HG02840 (cell line): ENCODE measurements at regions not wholly inside any gene's neighbourhood (a gene's known extent, or its start where the extent isn't known, plus 50 kb on each side); places are given as distances from the start of the nearest gene placed in this dataset.

ENCODE experiments used
- ATAC-seq: cut with Tn5 transposase; IDR thresholded peaks from one replicate; pipeline ENCODE4 v1.9.1; 2021; ENCODE audit warnings: mild to moderate bottlenecking, moderate library complexity, moderate number of reproducible peaks; ENCODE audit not compliant: unreplicated experiment, low FRiP score

DNA sequence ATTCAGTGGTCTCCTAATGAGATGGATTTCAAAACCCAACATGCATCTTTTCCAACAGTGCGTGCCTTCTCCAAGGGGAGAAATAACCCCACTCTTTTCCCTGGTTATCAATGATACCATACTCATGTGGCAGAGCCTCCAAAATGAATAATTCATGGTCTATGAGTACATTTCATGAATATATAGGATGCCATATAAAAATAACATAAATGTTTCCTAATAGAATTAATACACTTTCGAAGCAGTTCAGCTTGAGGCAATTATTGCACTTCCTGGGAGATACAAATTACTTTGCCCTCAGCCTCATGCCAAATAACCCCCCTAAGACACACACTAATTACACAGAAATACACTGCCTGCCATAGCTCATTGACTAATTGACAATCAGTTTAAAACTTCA lies 318.6 kb downstream of the ZSWIM6 start:
- no peak for ATAC-seq

DNA sequence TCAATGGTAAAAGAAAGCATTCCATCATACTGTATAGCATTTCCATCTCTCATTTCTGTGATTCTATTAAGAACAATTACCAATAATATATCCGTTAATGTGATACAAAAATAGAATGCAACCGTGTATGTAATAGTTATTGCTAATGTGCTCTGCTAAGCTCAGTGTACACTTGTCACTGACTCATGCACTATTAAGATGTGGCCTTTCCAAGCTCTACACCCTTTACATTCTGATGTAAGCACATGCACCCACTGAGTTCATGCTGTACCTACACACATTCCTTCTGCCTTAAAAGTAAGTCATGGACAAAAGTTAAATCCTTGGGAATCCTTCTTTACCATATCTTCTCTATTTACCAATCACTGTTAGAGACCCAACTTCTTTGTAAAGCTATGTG lies 319.1 kb downstream of the ZSWIM6 start:
- ATAC-seq = no peak

DNA sequence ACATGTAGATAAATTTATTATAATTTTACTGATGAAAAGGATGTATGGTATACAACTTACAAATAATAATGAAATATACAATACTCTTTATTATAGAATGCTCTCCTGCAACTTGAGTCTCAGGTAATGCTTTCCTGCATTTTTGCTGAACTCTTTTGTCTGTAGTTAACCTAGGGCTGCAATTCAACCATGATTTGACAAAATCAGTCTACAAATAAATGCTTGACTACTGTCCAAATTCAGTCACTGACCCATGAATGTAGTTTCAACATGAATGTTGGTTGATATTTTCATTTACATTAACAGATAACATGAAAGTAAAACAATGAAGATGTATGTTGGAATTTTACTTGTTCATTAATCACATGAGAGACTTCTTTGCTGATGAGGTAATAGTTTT lies 320.9 kb downstream of the ZSWIM6 start:
- no peak for ATAC-seq

DNA sequence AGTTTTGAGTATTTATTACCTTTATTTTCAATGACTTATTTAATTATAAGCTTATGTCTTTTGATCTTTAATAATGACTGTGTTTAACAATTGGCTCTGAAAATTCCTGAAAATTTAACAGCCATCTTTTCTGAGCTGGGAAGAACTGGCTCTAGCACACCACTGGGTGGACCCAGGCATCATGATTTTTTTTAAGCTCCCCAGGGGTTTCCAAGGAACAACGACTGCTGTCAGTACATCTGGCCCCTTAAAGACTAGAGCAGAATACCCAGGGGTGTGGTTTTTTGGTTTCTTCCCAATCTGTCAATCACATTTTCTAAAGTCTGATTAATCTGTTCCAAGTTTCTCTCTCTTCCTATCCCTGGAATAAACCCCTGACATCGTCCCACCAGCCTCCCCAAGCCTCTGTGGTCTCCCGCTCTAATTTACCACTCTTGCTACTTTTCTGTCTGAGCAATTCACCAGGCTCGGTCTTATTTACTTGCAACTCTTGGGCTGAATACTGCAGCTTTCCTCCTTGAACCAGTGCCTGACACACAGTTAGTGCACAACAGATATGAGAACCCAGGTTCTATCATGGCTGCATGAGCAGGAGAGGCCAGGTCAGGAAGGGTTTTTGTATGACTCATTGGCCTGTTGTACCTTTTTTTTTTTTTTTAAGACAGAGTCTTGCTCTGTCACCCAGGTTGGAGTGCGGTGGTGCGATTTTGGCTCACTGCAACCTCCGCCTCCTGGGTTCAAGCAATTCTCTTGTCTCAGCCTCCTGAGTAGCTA lies 321.9 kb downstream of the ZSWIM6 start:
- ATAC-seq = no peak

DNA sequence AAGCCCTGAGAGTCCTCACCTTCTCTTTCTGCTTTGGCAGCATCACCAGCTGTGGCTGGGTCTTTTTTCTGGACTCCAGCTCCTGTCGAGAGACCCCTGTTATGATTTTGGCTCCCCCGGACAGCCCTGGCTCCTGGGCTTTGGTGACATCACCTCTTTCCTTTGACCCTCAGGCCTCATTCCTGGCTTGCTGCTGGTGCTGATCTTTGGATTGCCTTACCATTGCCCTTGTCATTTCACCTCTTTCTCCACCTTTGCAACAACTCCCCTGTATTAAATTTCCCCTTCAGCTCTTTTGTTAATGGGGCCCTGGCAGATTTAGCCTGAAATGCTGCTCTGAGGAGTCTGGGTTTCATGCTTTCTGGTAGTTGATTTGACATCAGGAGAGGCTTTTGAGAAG lies 322.8 kb downstream of the ZSWIM6 start:
- no peak for ATAC-seq

DNA sequence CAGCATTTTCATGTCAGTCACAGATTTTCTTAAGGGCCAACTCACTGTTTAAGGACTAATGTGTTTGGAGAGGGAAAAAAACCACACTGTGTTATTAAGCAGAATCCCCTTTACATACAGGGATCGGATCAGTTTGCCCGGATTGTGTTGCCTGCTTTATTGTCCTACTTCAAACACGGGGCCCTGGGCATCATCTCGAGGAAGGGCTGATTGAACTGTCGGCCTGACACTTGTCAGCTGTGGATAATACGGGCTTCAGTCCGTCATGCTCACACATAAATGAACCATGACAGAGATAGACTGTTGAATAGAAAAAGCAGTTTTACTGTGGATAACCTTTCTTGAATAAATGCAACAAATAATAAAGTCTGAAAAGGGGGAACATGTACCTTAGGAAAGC lies 325.0 kb downstream of the ZSWIM6 start:
- ATAC-seq = no peak

DNA sequence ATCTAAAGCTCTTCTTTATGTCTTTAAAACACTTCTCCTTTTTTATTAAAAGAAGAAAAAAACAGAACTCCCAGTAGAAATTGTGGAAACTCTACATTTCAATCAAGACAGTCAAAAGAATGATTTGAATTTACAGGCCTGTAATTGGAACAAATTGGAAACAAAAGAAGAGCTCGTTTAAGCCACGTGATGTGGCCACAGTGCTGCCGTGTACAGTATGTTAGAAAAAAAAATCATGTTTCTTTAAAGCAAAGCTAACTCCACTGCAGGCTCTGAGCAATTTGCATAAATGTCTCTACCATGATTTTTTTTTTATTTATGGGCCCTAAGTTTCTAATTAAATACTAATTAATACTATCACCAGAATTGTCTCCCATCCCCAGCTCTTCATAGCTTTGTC lies 325.6 kb downstream of the ZSWIM6 start:
- ATAC-seq = no peak

DNA sequence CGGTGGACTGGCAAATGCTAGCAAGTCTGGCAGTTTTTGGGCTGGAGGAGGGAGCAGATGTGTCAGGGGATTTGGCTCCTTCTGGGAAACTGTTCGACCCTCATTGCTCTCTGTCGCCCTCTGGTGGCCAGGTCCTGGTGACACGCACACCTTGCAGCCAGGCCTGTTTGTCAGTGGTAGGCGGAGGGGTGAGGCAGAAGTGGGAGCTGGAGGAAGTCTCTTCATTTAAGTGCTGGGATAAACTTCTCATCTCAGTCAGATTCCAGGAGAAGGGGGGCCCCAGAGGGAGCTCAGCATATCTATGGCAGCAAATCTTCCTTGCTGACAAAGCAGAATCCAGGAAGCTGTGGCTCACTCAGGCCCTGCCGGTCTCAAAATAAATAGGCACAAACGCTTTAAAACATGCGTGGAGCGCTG lies 326.5 kb downstream of the ZSWIM6 start:
- no peak for ATAC-seq

DNA sequence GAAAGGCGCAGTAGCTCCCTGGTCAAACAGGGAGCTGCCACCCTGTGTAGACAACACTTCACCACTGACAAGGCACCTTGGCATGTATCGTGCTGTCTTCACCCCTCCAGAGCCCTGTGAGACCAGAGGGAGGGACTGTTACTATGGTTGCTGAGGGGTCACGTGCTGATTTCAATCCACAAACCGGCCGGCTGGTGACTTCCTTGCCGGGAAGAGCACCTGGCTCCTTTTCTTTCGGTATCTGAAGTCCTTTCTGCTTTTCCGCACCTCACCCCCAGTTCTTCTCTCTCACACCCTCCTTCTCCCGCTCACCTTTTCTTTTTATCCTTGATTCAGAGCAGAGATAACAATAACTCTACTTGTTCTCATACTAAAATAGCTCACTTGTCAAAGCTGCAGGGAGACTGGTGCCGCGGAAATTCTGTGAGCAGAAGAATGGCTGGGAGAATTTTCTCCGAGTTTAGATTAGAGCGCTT lies 327.2 kb downstream of the ZSWIM6 start:
- ATAC-seq = no peak

DNA sequence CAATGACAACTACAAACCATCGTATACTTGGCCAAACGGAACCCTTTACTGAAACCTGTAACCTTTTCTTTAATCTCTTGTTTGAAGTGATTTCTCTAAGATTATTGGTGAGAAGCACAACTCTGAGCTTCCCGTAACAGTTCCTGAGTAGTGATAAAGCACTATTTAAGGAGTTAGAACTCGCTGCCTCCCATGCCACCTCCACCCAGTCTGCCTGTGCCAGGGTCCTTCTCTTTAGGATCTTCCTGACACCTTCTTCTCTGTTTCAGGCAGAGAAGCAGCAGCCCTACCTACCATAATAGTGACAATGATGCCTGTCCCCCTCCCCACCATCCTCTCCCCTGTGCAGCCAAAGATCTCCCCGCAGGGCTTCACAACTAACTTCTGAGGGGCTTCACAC lies 330.6 kb downstream of the ZSWIM6 start:
- no peak for ATAC-seq

DNA sequence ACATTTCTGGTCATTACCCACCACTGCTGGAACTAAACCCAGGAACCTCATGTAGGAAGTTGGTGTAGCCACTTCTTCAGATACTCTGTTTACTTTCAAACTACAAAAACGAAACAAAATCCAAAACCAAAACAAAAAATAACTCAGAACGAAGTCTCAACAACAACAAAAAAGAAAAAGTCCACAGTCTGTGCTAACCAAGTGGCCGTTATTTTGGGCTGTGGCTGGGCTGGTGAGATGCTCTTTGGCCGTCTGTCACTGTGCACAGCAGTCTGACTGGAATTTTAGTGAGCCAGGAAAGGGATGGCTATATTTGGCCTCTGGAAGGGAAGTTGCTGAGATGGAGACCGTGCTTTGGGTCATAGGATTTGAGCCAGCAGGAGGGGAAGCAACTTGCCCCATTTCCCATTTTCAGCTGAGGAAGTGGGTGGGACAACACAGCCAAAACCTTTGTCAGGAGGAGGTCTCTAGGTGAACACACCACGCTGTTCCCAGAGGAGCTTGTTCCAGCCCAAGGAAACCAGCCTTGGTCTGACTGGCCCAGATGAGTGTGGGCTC lies 334.1 kb downstream of the ZSWIM6 start:
- ATAC-seq = no peak

DNA sequence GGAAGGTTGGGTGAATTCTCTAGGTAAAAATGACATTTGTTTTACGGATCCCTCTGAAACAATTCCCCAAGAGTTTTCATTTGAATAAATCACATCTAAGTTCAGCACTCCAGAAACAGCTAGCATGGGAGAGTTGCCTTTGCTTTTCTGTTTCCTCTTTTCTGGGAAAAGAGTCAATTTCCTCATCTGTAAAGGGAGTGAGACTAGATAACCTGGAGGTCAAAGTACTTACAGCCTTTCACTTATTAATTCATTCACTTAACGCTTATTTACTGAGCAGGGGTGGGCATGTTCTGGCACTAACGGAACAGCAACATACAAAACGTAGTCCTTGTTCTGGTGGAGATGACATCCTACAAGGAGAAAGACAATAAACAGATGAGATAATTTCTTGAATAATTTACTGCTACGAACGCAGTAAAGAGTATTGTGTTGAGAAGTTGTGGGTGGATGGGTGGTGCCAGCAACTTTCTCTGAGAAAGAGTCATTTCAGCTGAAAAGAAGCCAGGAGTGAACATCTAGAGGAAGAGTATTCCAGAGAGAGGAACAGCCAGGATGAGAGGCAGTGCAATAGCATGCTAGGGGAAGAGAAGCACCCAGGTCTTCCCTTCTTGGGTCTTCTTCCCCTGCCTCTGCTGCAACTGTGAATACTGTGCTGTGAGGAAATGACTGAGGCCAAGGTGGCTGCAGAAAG lies 335.6 kb downstream of the ZSWIM6 start:
- no peak for ATAC-seq

DNA sequence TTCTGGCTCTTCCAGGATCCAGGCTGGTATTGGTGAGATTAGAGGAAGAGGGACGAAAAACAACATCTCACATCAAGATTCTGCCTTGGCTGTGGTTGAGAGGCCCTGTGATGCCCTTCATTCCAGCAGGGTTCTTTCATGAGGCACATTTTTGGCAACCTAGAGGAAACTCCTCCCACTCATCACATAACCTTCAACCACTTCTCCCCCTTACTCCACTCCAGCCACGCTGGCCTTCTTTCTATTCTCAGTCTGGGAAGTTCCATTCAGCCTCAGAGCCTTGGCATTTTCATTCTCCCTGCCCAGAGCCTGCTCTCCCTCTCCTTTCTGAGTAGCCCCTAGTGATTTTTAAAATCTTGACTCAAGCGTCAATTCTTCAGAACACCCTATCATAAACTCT lies 337.5 kb downstream of the ZSWIM6 start:
- ATAC-seq = no peak

DNA sequence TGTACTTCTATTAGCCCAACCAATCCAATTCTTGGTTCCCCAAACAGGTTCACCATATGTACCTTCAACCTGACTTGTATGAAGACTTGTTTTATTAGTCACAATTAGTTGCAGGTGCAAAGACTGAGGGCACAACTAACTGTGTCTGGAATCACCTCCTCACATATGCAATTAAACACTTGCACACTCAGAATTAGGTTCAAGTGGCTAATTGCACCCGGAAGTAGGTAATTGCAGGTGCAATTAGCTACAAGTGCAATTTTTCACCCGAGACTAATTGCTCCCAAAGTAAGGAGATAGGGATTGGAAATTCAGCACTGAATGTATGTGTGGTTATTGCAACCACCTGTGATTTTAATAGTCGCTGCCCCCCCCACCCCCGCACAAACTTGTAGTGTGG lies 338.9 kb downstream of the ZSWIM6 start:
- ATAC-seq = no peak

DNA sequence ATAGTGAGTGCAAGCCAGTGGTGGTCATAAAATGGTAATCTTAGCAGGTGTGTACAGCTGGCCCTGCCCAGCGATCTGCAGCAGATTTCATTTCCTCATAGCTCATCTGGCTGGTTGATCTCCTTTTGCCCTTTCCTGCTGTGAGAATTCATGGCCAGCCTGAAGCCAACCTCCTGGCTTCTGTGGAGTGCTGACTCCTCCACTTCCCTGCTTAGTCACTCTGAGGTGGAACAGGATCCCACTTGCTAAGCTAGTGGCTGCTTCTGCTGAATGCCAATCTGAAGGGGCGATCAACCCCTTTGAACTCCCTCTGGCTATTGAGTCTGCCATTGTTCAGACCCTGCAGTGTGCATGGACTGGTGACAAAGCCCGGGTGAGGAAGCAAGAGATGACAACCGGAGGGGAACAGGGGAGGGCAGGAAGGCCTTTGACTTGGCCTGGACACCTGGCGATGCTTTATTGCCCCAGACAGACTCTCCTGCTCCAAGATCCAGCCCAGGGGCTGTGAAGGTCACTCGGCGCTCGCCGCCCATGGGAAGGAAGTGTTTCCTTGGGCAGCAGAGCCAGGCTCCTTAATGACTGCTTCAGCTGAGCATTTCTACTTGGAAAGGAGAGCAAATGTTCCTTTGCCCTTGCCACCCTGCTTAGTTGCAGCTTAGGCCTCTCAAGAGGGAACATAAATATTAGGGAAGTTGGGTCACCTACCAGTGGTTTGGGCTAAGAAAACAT lies 341.1 kb downstream of the ZSWIM6 start:
- no peak for ATAC-seq

DNA sequence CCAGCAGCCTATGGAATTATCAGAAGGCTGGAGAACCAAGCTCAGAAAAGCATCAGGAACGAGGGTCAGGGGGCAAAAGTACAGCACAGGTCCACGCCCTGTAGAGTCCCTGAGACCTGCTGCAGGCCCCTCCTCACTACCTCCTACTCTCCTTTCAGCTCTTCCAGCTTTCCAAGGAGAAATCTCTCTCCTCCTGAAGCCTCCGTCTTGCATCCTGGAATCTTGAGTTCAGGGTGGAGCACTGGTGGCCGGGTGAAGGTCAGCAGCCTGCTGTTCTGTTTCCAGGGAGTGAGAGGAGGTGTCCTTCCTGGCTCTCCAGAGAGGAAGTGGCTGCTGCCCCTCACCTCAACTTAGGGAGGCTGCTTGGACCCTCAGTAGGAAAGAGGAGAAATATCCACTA lies 342.3 kb downstream of the ZSWIM6 start:
- ATAC-seq = no peak

DNA sequence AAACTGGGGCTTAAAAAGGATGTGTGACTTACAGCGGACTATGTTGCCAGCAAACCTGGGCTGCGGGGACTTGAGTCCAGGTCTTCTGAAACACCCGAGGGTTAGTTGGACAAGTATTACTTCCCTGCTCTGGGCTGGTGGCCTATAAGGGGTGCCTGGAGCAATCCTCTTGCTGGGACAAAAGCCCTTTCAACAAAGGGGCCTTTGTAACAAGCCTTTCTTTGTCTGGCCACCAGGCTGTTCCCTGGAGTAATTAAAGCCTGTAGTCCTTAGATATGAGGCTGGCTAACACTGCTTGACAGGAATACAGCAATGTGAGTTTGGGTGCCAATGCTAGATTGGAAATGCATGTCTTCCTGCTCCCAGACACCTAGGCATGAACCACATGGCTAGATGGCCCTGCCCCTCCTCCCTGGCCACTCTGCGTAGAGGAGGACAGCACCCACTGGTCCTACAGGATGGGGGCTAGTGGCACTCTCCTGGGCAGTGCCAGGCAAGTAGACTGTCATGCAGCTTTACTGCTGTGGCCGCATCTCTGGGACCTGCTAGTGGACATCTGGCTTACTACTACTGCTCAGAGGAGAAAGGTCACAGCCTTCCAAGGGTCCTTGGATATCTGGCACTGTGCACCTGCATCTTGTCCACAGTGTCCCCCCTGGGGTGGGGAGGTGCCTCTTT lies 343.1 kb downstream of the ZSWIM6 start:
- no peak for ATAC-seq

DNA sequence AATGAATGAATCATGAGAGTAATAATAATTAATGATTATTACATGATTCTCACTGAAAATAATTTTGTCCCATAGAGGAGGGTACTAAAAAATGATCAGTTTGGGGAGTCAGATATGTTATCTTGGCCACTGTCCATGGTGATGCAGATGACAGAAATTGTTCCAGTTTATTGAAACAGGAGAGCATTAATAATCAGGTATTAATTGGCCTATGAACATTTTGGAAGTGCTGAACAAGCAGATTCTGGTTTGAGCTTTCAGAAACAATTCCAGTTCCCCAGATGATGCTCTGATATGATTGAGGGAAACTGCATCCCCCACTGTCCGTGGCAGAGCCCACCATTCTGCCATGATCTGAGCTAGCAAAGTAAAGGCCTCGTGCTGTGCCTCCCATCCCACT lies 345.2 kb downstream of the ZSWIM6 start:
- ATAC-seq = no peak

DNA sequence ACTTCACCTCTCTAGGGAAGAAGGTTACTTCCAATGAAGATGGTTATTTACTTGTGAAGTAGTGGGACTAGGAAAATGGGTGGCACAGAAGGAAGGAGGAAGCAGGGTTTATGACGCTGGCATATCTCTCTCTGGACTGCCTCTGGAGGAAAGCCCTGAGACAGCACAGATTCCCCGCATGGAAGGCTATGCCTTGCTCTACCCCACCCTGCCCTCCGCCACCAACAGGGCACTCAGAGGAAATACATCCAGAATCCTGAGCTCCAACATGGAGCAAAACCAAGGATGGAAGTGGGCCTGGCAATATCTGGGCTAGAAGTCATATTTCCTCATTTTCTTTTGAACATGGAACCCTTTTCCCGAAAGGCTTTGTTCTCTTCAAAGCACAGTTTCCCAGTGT lies 346.9 kb downstream of the ZSWIM6 start:
- ATAC-seq = no peak

DNA sequence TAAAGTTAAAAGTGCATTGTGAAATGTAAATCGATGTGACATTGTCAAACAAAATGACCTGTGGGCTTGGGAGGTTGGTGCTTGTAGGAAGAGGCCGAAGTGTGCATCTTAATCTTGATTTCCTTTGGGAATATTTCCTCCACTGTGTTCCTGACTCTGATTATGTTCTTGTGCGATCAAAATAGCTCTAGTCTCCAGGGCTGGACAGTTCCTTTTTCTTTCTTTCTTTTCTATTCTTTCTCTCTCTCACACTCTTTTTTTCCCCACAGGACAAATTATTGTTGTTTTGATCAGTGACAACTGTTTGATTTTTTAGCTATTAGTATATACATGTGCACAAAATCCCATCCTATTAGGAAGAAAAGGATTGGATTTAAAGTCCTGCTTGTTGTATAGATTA lies 347.5 kb downstream of the ZSWIM6 start:
- ATAC-seq = no peak

DNA sequence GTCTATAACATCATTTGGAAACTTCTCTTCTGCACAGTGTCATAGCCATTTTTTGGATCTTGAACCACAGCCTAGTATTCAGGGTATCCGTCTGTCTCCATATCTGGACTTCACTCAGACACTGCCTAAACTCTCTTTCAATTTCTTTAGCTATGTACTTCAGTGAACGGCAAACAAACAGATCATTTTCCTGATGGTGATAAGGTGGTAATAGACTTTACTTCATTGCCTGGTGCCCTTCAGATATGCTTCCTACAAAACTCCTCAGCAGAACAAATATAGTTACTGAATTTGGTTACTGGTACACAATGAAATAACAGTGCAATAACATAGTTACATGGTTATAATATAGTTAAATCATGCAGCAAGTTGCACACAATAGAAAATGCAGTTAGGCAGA lies 348.2 kb downstream of the ZSWIM6 start:
- no peak for ATAC-seq
